NCI-H2081 treated with DMSO at 0.1 percent for 48 hours (cell line): ENCODE measurements at regions not wholly inside any gene's neighbourhood (a gene's known extent, or its start where the extent isn't known, plus 50 kb on each side); places are given as distances from the start of the nearest gene placed in this dataset.

ENCODE experiments used
- DNase-seq: peaks from one replicate; lab custom pipeline; 2025; lab: John Stamatoyannopoulos, UW

- DNase-seq: no peak
These were observed 270.8 kb downstream of the PTTG2 start for GRCh38 chr4:38230821-38231563.

GRCh38 chr4:38231626-38232025, 271.4 kb downstream of the PTTG2 start:
- DNase-seq: no peak

GRCh38 chr4:38232741-38233140, 272.5 kb downstream of the PTTG2 start:
- DNase-seq: no peak

GRCh38 chr4:38233727-38234480, 273.7 kb downstream of the PTTG2 start:
- no peak for DNase-seq

GRCh38 chr4:38235354-38235753, 275.2 kb downstream of the PTTG2 start:
- DNase-seq: no peak

GRCh38 chr4:38236003-38236402, 275.8 kb downstream of the PTTG2 start:
- DNase-seq: no peak

- no peak for DNase-seq
These were observed 276.3 kb downstream of the PTTG2 start for GRCh38 chr4:38236503-38236902.

- no peak for DNase-seq
These were observed 276.9 kb downstream of the PTTG2 start for GRCh38 chr4:38237139-38237538.

- DNase-seq: no peak
These were observed 281.3 kb downstream of the PTTG2 start for GRCh38 chr4:38241541-38241940.

GRCh38 chr4:38242101-38242500, 281.9 kb downstream of the PTTG2 start:
- no peak for DNase-seq

- DNase-seq: no peak
These were observed 282.7 kb downstream of the PTTG2 start for GRCh38 chr4:38242822-38243387.

GRCh38 chr4:38243388-38244053, 283.3 kb downstream of the PTTG2 start:
- no peak for DNase-seq

- no peak for DNase-seq
These were observed 294.6 kb downstream of the PTTG2 start for GRCh38 chr4:38254825-38255224.

GRCh38 chr4:38255572-38255971, 295.4 kb downstream of the PTTG2 start:
- DNase-seq: no peak

GRCh38 chr4:38266616-38267015, 306.4 kb downstream of the PTTG2 start:
- DNase-seq: no peak

GRCh38 chr4:38268108-38268820, 308.1 kb downstream of the PTTG2 start:
- DNase-seq: no peak

- no peak for DNase-seq
These were observed 308.6 kb downstream of the PTTG2 start for GRCh38 chr4:38268837-38269236.

GRCh38 chr4:38273407-38273806, 313.2 kb downstream of the PTTG2 start:
- DNase-seq: no peak

- DNase-seq: no peak
These were observed 315.3 kb downstream of the PTTG2 start for GRCh38 chr4:38275331-38276100.

GRCh38 chr4:38278255-38278654, 318.1 kb downstream of the PTTG2 start:
- no peak for DNase-seq

GRCh38 chr4:38279077-38279476, 318.9 kb downstream of the PTTG2 start:
- DNase-seq: no peak
